Upper lobe of right lung (tissue), 1 donor: ENCODE measurements at regions not wholly inside any gene's neighbourhood (a gene's known extent, or its start where the extent isn't known, plus 50 kb on each side); places are given as distances from the start of the nearest gene placed in this dataset.

Source experiments
- ATAC-seq: fragments of 200-7000 bp; cut with Tn5 transposase; one replicate; pipeline ENCODE4 v1.9.1; 2020; ENCODE audit warnings: mild to moderate bottlenecking, moderate library complexity
- DNase-seq: peaks from one replicate; pipeline ENCODE4 v3.0.0-alpha.2; 2020
- H3K27ac ChIP-seq: fragments of 200-600 bp; one replicate; pipeline ENCODE4 v1.8.0; 2022
- H3K27me3 ChIP-seq: fragments of 200-600 bp; one replicate; pipeline ENCODE4 v1.8.0; 2022; ENCODE audit warnings: mild to moderate bottlenecking
- H3K36me3 ChIP-seq: fragments of 200-600 bp; one replicate; pipeline ENCODE4 v1.8.0; 2022
- H3K4me1 ChIP-seq: fragments of 200-600 bp; one replicate; pipeline ENCODE4 v1.8.0; 2022
- H3K4me3 ChIP-seq: fragments of 200-600 bp; one replicate; pipeline ENCODE4 v1.8.0; 2022; ENCODE audit warnings: mild to moderate bottlenecking
- H3K9me3 ChIP-seq: fragments of 200-600 bp; one replicate; pipeline ENCODE4 v1.8.0; 2022
- CTCF ChIP-seq: fragments of 200-600 bp; IDR thresholded peaks from one replicate; pipeline ENCODE4 v1.8.0; 2022; ENCODE audit warnings: antibody characterized with exemption
- intact Hi-C: fragments of 100-400 bp; cut with DNase I; formaldehyde crosslinking; loops from one replicate; pipeline ENCODE4 v1.11.0; 2022
- donor health status: DM: no; HTN: yes; CAD: no; lungs with severe emphysema.

GRCh38 chr6:87920245-87920644, 127.4 kb upstream of the SPACA1 start:
- DNase-seq, result no peak
- no peaks in the 10 kb centered on the region for H3K27me3 ChIP-seq
- ATAC-seq, result no peak
- TF ChIP-seq CTCF, result no peak
- H3K4me3 ChIP-seq, result no peak overlapping the region
- H3K27ac ChIP-seq, result no peak overlapping the region
- H3K4me1 ChIP-seq, result no peaks in the 10 kb centered on the region
- H3K9me3 ChIP-seq, result no peaks in the 10 kb centered on the region
- intact Hi-C loops, result no loop called here
- no peaks in the 10 kb centered on the region for H3K36me3 ChIP-seq

GRCh38 chr6:87919416-87919815, 128.2 kb upstream of the SPACA1 start:
- no peak overlapping the region for H3K27ac ChIP-seq
- no peak for ATAC-seq
- DNase-seq, result no peak
- no peak for TF ChIP-seq CTCF
- no peaks in the 10 kb centered on the region for H3K9me3 ChIP-seq
- H3K36me3 ChIP-seq, result no peaks in the 10 kb centered on the region
- no peak overlapping the region for H3K4me3 ChIP-seq
- H3K4me1 ChIP-seq, result no peaks in the 10 kb centered on the region
- H3K27me3 ChIP-seq, result no peaks in the 10 kb centered on the region
- intact Hi-C loops, result no loop called here

- DNase-seq, result no peak
- intact Hi-C loops, result no loop called here
- Histone ChIP-seq H3K4me1 (no peaks in the 10 kb centered on the region), H3K9me3 (no peaks in the 10 kb centered on the region), H3K27ac (no peak overlapping the region), H3K36me3 (no peaks in the 10 kb centered on the region), H3K27me3 (no peaks in the 10 kb centered on the region), H3K4me3 (no peak overlapping the region)
- TF ChIP-seq CTCF, result no peak
- no peak for ATAC-seq
Observed at GRCh38 chr6:87919001-87919400, 128.6 kb upstream of the SPACA1 start.

GRCh38 chr6:87918461-87918941, 129.1 kb upstream of the SPACA1 start:
- Histone ChIP-seq H3K4me3 (no peak overlapping the region), H3K9me3 (no peaks in the 10 kb centered on the region), H3K36me3 (no peaks in the 10 kb centered on the region), H3K27ac (no peak overlapping the region), H3K4me1 (no peaks in the 10 kb centered on the region), H3K27me3 (no peaks in the 10 kb centered on the region)
- intact Hi-C loops, result no loop called here
- ATAC-seq, result no peak
- no peak for DNase-seq
- TF ChIP-seq CTCF, result no peak

- TF ChIP-seq CTCF, result no peak
Observed at GRCh38 chr6:87917886-87918285, 129.8 kb upstream of the SPACA1 start.

GRCh38 chr6:87916446-87916845, 131.2 kb upstream of the SPACA1 start:
- DNase-seq (no peak), ATAC-seq (no peak)
- H3K27me3 ChIP-seq, result no peaks in the 10 kb centered on the region
- H3K9me3 ChIP-seq, result no peaks in the 10 kb centered on the region
- H3K36me3 ChIP-seq, result no peaks in the 10 kb centered on the region
- TF ChIP-seq CTCF, result no peak
- intact Hi-C loops, result no loop called here
- H3K4me3 ChIP-seq, result no peak overlapping the region
- H3K4me1 ChIP-seq, result no peaks in the 10 kb centered on the region
- H3K27ac ChIP-seq, result no peak overlapping the region

More at GRCh38 chr6:87917886-87918285, 129.8 kb upstream of the SPACA1 start:
- intact Hi-C loops, result no loop called here
- Histone ChIP-seq H3K27me3 (no peaks in the 10 kb centered on the region), H3K36me3 (no peaks in the 10 kb centered on the region), H3K27ac (no peak overlapping the region), H3K4me1 (no peaks in the 10 kb centered on the region), H3K9me3 (no peaks in the 10 kb centered on the region), H3K4me3 (no peak overlapping the region)
- DNase-seq (no peak), ATAC-seq (no peak)
